AG08396 (cell line): ENCODE measurements at regions not wholly inside any gene's neighbourhood (a gene's known extent, or its start where the extent isn't known, plus 50 kb on each side); places are given as distances from the start of the nearest gene placed in this dataset.

Source experiments
- DNase-seq: peaks from one replicate; pipeline ENCODE4 v3.0.0; 2012; ENCODE audit warnings: low spot score, mixed read lengths

DNA sequence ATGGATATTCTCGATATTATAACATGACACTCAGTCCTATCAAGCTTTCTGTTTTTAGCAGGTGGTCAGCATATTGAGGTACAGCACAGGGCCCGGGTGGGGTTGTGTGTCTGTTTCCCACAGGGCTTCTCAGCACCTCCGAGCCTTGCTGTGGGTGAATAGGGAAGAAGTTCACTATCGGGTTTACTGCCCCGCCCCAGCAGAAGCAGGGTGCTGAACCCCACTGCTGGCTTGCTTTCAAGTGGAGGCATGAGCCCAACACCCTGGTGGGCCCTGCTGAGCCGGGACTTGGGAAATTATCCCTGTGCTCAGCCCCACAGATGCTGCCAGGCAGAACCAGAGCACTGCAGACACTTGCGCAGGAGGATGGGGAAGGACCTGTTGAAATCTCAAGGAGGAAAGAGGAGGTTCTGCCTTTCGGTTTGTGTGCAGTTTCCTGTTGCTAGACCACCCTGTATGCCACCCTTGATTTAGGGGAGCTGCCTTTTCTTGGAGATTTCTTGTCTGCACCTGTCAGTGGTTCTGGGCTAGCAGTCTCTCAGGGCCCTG lies 270.3 kb upstream of the SALL3 start:
- no peak for DNase-seq

DNA sequence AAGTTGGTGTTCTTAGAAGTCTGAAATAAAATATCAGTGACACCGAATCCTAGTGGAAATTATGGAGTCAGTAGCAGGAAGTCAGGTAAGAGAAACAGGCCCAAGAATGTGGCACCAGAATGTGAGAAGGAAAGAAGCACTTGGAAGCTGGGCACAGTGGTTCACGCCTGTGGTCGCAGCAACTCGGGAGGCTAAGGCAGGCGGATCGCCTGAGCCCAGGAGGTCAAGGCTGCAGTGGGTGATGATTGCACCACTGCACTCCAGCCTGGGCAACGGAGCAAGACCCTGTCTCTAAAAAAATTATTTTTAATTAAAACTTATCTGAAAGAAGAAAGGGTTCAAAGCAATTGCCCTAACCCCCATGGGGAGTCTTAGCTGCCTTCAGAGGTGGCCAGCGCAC lies 268.3 kb upstream of the SALL3 start:
- no peak for DNase-seq

GRCh38 chr18:78711971-78712370 lies 267.6 kb upstream of the SALL3 start:
- no peak for DNase-seq

GRCh38 chr18:78713069-78713468 lies 266.5 kb upstream of the SALL3 start:
- DNase-seq, result no peak

- no peak for DNase-seq
These were observed 265.9 kb upstream of the SALL3 start for GRCh38 chr18:78713726-78714125.

- DNase-seq, result no peak
These were observed 263.6 kb upstream of the SALL3 start for GRCh38 chr18:78716022-78716421.

- no peak for DNase-seq
These were observed 263.0 kb upstream of the SALL3 start for GRCh38 chr18:78716581-78716980.

- DNase-seq, result no peak
These were observed 262.4 kb upstream of the SALL3 start for GRCh38 chr18:78717051-78717765.

GRCh38 chr18:78717766-78718150 lies 261.9 kb upstream of the SALL3 start:
- DNase-seq, result no peak

DNA sequence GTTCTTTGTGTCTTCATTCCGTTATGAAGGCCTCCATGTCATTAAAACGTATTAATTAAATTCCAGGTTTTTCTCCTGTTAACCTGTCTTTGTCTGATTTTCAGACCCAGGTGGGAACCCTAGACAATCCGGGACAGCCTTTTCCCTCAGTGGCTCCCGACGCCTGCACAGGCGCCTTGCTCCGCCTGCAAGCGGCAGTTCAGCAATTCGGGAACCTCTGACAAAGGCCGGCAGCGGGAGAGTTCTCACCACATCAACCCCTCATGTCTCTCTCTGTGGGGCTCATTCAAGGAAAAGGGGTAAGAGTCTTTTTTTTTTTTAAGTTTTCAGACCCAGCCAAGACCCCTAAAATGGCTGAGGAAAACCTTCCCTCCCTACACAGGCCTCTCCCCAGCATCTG lies 259.8 kb upstream of the SALL3 start:
- DNase-seq, result no peak

DNA sequence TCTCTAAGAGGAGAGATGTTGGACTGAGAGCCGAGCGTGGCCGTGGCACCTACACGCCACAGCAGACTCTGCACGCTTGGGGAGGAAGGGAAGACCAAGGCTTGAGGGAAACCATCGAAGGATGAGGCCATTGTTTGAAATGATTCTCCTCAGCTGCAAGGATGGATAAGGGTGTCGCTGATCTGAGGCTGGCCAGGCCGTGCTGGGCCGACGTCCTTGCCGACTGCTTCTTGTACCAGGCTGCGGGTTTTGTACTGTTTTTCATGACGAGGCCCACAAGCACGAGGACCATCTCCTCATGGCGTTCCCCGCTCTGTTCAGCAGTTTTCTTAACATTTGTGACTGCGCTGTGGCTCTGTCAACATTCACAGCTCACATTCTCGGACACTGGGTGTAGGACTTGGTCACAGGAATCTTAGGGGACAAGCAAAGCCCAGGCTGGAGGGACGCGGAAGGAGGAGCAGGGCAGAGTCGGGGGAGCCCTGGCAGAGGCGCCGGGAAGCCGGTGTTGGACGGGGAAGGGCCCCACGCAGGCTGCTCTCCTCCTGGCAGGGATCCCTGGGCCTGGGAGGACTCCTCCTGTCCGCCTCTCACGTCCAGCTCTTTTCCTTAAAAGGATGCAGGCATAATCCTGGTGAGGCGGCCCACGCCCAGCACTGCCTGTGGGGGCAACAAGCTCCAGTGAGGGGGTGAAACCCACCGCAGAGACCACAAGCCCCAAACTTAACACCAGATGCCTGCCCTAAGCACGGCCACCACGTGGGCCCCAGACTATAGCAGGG lies 259.0 kb upstream of the SALL3 start:
- no peak for DNase-seq

- no peak for DNase-seq
These were observed 258.3 kb upstream of the SALL3 start for GRCh38 chr18:78721238-78721875.

- DNase-seq, result no peak
These were observed 257.6 kb upstream of the SALL3 start for GRCh38 chr18:78721981-78722380.

- no peak for DNase-seq
These were observed 257.2 kb upstream of the SALL3 start for GRCh38 chr18:78722386-78722785.

DNA sequence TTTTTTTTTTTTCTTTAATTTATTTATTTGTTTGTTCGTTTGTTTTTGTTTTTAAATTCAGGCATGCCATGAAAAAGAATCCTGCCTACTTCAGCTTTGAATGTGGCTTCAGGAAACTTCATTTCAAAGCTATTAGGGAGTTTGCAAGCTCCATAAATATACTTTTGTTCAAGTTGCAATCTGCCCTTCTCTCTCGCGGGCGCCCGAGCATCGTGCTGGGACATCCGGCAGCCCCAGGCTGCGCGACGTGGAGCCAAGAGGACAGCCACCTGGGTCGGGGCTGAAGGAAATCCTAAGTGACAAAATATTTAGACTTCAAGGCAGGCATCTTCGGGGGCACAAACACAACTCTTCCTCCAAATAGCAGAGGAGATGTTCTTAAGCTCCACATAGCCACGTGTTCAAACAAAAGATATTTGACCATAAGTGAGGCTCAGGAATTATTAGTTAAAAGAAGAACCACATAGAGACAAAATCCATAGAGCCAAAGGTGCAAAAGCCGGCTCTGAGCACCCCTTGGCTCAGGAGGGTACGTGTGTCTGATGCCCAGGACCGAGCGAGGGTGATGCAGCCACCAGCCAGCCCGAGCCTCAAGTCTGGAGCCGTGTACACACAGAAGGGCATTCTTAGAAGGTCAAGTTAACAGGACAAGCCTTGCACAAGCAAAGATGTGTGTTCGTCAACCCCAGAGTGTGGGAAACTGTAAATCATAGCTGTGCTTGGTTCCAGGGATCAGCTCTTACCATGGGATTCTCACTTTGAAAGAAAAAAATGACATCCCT lies 256.5 kb upstream of the SALL3 start:
- no peak for DNase-seq

- DNase-seq, result no peak
These were observed 255.3 kb upstream of the SALL3 start for GRCh38 chr18:78724214-78724914.

DNA sequence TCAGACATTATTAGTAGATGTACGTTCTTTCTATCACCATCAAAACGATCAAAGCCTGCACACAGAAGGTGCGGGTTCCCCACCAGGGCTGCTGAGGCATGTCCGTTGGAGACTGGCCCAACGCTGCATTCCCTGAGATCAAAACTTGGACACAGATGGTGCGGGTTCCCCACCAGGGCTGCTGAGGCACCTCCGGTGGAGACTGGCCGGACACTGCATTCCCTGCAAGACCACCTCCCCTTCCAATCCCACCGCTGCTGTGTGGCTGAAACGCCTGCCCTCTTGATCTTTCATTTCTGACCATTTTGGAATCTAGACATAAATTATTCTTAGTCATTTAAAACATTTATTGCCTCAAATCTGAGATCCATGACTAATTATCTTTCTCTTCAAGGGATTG lies 254.2 kb upstream of the SALL3 start:
- DNase-seq, result no peak

DNA sequence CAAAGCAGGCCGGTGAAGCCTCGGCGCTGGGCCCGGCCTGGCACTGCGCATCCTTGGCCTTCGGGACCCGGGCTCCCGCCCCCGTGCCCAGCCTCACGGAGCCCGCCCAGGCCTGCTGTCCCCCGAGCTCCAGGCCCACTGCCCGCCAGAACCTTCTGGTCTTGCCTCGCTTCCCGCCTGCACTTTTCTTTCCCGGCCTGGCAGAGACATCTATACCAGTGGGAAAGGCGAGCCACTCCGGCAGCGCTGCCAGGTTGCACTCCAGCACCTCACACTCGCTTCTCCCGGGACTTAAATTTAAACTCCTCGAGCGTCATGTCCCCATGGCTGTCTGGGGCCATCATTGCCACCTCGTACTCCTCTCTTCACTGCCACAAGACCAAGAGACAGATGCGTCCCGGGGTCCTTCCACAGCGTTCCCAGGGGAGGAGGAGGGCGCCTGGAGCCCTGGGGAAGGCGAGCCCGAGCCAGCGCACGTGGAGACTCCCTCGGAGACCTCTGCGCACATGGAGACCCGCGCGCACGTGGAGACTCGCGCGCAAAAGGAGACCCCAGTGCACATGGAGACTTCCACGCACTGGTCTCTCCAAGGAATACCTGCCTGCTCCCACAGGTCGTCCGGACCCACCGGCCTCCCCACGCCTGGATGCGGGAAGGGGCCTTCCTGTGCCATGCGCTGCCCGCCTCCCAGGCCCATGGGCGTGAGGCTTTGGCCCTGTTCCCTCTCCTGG lies 253.1 kb upstream of the SALL3 start:
- no peak for DNase-seq

DNA sequence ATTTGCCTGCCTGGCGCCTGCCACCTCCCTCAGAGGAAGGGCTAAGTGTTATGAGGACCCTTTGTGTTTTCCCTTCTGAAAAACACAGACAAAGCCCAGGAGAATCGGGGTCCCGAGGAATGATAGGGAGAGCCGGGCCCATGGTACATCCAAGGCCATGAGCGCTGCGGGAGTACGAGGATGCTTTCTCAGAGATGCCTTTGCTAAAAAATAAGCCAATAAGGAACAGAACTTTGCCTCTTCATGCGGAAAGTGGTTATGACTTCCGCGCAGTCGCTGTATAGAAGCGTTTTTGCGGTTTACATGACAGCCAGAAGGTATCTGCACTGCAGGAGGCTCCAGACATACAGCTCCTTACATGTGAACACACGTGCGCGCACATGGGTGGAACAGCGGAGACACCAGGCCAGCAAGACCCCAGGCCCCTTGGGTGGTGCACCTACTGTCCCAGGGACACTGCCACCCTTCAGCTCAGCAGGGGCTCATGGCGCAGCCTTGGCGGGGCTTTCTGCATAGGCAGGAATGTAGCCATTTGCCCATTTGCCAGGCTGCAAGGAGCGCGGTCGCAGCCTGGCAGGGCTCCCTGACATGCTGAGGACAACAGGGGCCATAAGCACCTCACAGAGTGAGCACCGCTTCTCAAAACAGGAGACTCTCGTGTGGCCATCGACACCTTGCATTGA lies 252.4 kb upstream of the SALL3 start:
- DNase-seq, result no peak
